Neuron (in vitro differentiated cells): ENCODE measurements at regions not wholly inside any gene's neighbourhood (a gene's known extent, or its start where the extent isn't known, plus 50 kb on each side); places are given as distances from the start of the nearest gene placed in this dataset.

ENCODE experiments used
- H2AFZ ChIP-seq: one replicate; pipeline ENCODE4 v1.6.1; 2013; ENCODE audit warnings: low read depth, mild to moderate bottlenecking, inconsistent platforms, low read length, moderate library complexity
- H3K27me3 ChIP-seq: one replicate; pipeline ENCODE4 v1.6.1; 2013; ENCODE audit warnings: low read length; ENCODE audit not compliant: insufficient read depth
- H3K36me3 ChIP-seq: one replicate; pipeline ENCODE4 v1.6.1; 2013; ENCODE audit warnings: low read length; ENCODE audit not compliant: insufficient read depth
- H3K4me1 ChIP-seq: one replicate; pipeline ENCODE4 v1.6.1; 2013; ENCODE audit warnings: low read length; ENCODE audit not compliant: insufficient read depth
- H3K4me3 ChIP-seq: 2 replicates; pipeline ENCODE4 v1.5.1; 2013; ENCODE audit warnings: mild to moderate bottlenecking, low read length, moderate library complexity
- H3K9me3 ChIP-seq: one replicate; pipeline ENCODE4 v1.6.1; 2013; ENCODE audit warnings: low read length

DNA sequence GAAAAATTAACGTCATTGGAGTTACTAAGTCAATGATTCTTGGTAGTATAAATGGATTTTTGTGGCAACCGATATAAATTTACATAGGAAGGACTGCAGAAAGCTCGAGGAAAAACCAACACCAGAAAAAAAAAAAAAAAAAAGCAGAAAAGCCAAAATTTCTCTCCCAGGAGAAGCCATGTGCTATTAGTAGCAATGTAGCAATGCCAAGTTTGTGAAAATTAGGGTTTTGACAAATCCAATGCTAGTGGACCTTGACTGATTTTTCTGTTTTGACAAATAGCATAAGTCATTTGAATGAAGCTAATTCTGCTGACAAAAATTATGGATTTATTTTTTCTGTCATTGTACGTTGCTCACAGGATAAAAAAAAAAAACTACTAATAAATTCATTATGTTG lies 1561.9 kb downstream of the MRPL39 start:
- H3K36me3 ChIP-seq, result no peaks in the 10 kb centered on the region
- H3K9me3 ChIP-seq, result no peaks in the 10 kb centered on the region
- H3K27me3 ChIP-seq, result no peaks in the 10 kb centered on the region
- no peak overlapping the region for H3K4me3 ChIP-seq
- H2AFZ ChIP-seq, result no peak overlapping the region
- no peaks in the 10 kb centered on the region for H3K4me1 ChIP-seq

DNA sequence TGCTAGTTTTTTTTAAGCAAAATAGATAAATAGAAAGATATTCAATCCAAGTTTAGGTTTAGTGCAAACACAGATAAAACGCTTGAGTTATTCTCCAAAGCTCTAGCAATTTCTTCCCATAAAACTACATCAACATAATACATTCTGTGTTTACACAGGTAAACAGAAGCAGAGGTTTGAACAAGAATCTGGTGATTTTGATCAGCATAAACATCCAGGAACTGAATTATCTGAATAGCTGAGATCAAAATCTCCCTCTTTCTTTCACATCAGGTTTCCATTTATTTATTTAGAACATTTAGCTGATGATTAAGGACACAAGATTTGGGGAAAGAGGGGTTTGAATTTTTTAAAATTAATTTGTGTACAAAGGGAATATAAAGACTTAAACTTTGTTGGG lies 1564.6 kb downstream of the MRPL39 start:
- Histone ChIP-seq H3K4me3 (no peak overlapping the region), H3K9me3 (no peaks in the 10 kb centered on the region), H3K27me3 (no peaks in the 10 kb centered on the region), H2AFZ (no peak overlapping the region), H3K36me3 (no peaks in the 10 kb centered on the region), H3K4me1 (no peaks in the 10 kb centered on the region)

- H3K4me3 ChIP-seq, result no peak overlapping the region
- no peaks in the 10 kb centered on the region for H3K4me1 ChIP-seq
- no peak overlapping the region for H2AFZ ChIP-seq
- H3K9me3 ChIP-seq, result no peaks in the 10 kb centered on the region
- no peaks in the 10 kb centered on the region for H3K27me3 ChIP-seq
- no peaks in the 10 kb centered on the region for H3K36me3 ChIP-seq
These were observed 1574.5 kb downstream of the MRPL39 start for GRCh38 chr21:24032709-24033232.

- Histone ChIP-seq H2AFZ (no peak overlapping the region), H3K36me3 (no peaks in the 10 kb centered on the region), H3K27me3 (no peaks in the 10 kb centered on the region), H3K9me3 (no peaks in the 10 kb centered on the region), H3K4me1 (no peaks in the 10 kb centered on the region), H3K4me3 (no peak overlapping the region)
These were observed 1579.9 kb downstream of the MRPL39 start for GRCh38 chr21:24027396-24027795.

DNA sequence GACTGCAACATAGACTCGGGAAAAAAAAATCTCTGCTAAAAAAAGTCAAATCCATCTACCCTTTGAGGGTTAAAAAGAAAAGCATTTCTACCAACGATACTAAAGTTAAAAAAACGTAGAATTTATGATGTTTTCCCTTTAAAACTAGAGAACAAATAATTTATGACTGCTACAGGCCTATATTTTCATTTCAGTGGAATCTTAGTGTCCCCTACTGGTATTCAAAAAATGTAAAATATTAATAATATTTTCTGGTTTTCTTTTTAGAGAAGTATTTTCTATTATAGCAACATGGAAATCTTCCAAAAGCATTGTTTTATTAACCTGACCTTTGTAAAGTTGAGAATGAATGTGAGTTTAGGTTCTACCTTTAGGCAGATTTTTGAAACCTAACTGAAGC lies 1582.2 kb downstream of the MRPL39 start:
- no peak overlapping the region for H3K4me3 ChIP-seq
- no peak overlapping the region for H2AFZ ChIP-seq
- no peaks in the 10 kb centered on the region for H3K36me3 ChIP-seq
- no peaks in the 10 kb centered on the region for H3K27me3 ChIP-seq
- peaks cover 2% of the 10 kb centered on the region for H3K9me3 ChIP-seq
- no peaks in the 10 kb centered on the region for H3K4me1 ChIP-seq

DNA sequence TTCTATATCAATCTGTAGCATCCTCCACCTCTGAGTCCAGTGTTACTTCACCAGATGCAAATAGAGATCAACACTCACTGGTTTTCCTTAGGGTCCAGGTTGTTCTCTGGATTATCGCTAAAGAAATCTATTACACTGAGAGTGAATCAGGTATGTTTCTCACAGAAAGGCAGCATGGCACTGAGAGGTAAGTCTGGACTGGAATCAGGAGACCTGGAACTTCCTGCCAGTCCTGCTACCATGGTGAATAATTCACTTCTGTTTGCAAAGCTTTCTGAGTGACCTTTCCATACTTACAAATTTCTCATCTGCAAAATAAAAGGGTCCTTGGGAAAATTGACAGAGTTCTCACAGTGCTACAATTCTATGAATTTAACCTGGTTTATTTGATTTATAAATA lies 1583.3 kb downstream of the MRPL39 start:
- Histone ChIP-seq H3K36me3 (no peaks in the 10 kb centered on the region), H3K4me1 (no peaks in the 10 kb centered on the region), H3K27me3 (no peaks in the 10 kb centered on the region), H3K9me3 (peaks cover 2% of the 10 kb centered on the region), H2AFZ (no peak overlapping the region), H3K4me3 (no peak overlapping the region)

- Histone ChIP-seq H3K4me3 (no peak overlapping the region), H3K4me1 (no peaks in the 10 kb centered on the region), H3K27me3 (no peaks in the 10 kb centered on the region), H2AFZ (no peak overlapping the region), H3K36me3 (no peaks in the 10 kb centered on the region), H3K9me3 (peaks cover 2% of the 10 kb centered on the region)
These were observed 1583.9 kb downstream of the MRPL39 start for GRCh38 chr21:24023402-24023801.

- Histone ChIP-seq H3K4me3 (no peak overlapping the region), H2AFZ (no peak overlapping the region), H3K36me3 (no peaks in the 10 kb centered on the region), H3K4me1 (no peaks in the 10 kb centered on the region), H3K27me3 (no peaks in the 10 kb centered on the region), H3K9me3 (no peaks in the 10 kb centered on the region)
These were observed 1592.9 kb downstream of the MRPL39 start for GRCh38 chr21:24014381-24014780.

- no peaks in the 10 kb centered on the region for H3K4me1 ChIP-seq
These were observed 1596.2 kb downstream of the MRPL39 start for GRCh38 chr21:24011087-24011486.

GRCh38 chr21:24007592-24007991 lies 1599.7 kb downstream of the MRPL39 start:
- no peaks in the 10 kb centered on the region for H3K9me3 ChIP-seq
- H3K4me1 ChIP-seq, result no peaks in the 10 kb centered on the region
- H3K27me3 ChIP-seq, result no peaks in the 10 kb centered on the region
- no peak overlapping the region for H2AFZ ChIP-seq
- H3K4me3 ChIP-seq, result no peak overlapping the region
- H3K36me3 ChIP-seq, result no peaks in the 10 kb centered on the region

More at GRCh38 chr21:24011087-24011486, 1596.2 kb downstream of the MRPL39 start:
- H3K4me3 ChIP-seq, result no peak overlapping the region
- H3K36me3 ChIP-seq, result no peaks in the 10 kb centered on the region
- no peaks in the 10 kb centered on the region for H3K9me3 ChIP-seq
- H3K27me3 ChIP-seq, result no peaks in the 10 kb centered on the region
- H2AFZ ChIP-seq, result no peak overlapping the region

- H3K27me3 ChIP-seq, result no peaks in the 10 kb centered on the region
- no peak overlapping the region for H3K4me3 ChIP-seq
- no peaks in the 10 kb centered on the region for H3K4me1 ChIP-seq
- H3K36me3 ChIP-seq, result no peaks in the 10 kb centered on the region
- H2AFZ ChIP-seq, result no peak overlapping the region
- no peaks in the 10 kb centered on the region for H3K9me3 ChIP-seq
These were observed 1620.3 kb downstream of the MRPL39 start for GRCh38 chr21:23986987-23987386.

DNA sequence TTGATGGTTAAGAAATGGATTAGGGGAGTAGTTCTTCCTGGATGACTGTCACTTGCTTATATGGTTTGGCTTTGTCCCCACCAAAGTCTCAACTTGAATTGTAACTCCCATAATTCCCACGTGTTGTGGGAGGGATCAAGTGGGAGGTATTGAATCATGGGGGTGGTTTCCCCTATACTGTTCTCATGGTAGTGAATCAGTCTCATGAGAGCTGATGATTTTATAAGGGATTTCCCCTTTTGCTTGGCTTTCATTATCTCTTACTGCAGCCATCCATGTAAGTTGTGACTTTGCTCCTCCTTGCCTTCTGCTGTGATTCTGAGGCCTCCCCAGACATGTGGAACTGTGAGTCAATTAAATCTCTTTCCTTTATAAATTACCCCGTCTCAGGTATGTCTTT lies 1621.1 kb downstream of the MRPL39 start:
- Histone ChIP-seq H3K4me3 (no peak overlapping the region), H3K27me3 (no peaks in the 10 kb centered on the region), H3K4me1 (no peaks in the 10 kb centered on the region), H2AFZ (no peak overlapping the region), H3K9me3 (no peaks in the 10 kb centered on the region), H3K36me3 (no peaks in the 10 kb centered on the region)

DNA sequence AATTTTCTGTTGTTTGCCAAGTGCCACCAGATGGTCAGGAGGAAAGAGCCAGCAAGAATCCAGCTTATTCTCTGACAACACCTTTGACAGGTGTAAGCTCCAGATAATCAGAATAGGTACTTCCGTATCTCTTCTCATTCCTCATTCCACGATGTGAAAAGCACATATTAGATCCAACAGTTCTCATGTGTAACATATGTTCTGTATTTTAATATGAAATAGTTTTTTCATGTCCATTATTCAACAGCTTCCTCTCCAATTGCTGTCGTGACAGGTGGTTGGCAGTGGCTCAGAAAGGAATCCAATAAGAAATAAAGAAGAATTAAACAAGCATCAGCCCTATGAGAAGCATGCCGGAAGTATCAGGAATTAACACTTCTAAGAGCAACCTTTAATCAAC lies 1624.7 kb downstream of the MRPL39 start:
- H3K9me3 ChIP-seq, result no peaks in the 10 kb centered on the region
- H2AFZ ChIP-seq, result no peak overlapping the region
- H3K36me3 ChIP-seq, result no peaks in the 10 kb centered on the region
- no peaks in the 10 kb centered on the region for H3K27me3 ChIP-seq
- no peaks in the 10 kb centered on the region for H3K4me1 ChIP-seq
- no peak overlapping the region for H3K4me3 ChIP-seq

DNA sequence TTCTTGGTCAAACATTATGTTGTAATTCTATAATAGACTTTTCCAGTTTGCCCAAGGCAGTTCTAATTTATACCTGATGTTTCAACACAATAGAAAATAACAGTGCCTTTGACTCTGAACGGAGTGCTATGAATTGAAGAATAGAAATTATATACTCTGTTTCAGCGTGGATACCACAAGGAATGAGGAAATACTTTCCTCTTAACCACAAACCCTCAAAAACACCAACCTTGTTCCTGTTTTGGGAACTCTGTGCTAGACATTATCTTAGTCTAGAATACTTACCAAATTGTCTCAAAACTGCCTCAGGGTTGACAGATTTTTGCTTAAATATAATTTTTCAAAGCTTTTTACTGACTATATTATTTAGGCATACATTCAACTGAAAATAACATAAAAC lies 1629.3 kb downstream of the MRPL39 start:
- no peaks in the 10 kb centered on the region for H3K4me1 ChIP-seq
- no peak overlapping the region for H3K4me3 ChIP-seq
- no peaks in the 10 kb centered on the region for H3K9me3 ChIP-seq
- H3K36me3 ChIP-seq, result no peaks in the 10 kb centered on the region
- H2AFZ ChIP-seq, result no peak overlapping the region
- no peaks in the 10 kb centered on the region for H3K27me3 ChIP-seq
